HL-60 (cell line): ENCODE measurements at regions not wholly inside any gene's neighbourhood (a gene's known extent, or its start where the extent isn't known, plus 50 kb on each side); places are given as distances from the start of the nearest gene placed in this dataset.

Experiments
- DNase-seq, 2 experiments: peaks; one replicate each; pipeline ENCODE4 v3.0.0-alpha.2; 2010 to 2020; ENCODE audit warnings: low read depth in 1 of 2, low spot score in 1 of 2
- H3K27ac ChIP-seq: fragments of 250-450 bp; sonication (Bioruptor Pico); replicated peaks from 2 replicates; pipeline ENCODE4 v1.5.1; 2020; ENCODE audit warnings: mild to moderate bottlenecking, moderate library complexity
- H3K27me3 ChIP-seq: fragments of 250-450 bp; sonication (Bioruptor Pico); 2 replicates; pipeline ENCODE4 v1.5.1; 2021; ENCODE audit warnings: mild to moderate bottlenecking, moderate library complexity; ENCODE audit not compliant: insufficient read depth, poor library complexity, severe bottlenecking
- H3K4me3 ChIP-seq: replicated peaks from 2 replicates; pipeline ENCODE4 v1.5.1; 2011; ENCODE audit warnings: mild to moderate bottlenecking, control low read depth, low read length; ENCODE audit not compliant: insufficient read depth
- CTCF ChIP-seq: IDR thresholded peaks from one replicate; pipeline ENCODE4 v1.5.1; 2011; ENCODE audit warnings: low read length, control low read depth, inconsistent platforms; ENCODE audit not compliant: insufficient read depth
- GABPA ChIP-seq: IDR thresholded peaks from 2 replicates; pipeline ENCODE4 v1.6.1; 2012; ENCODE audit warnings: low read depth
- POLR2AphosphoS5 ChIP-seq: IDR thresholded peaks from 2 replicates; pipeline ENCODE4 v1.6.1; 2012; ENCODE audit warnings: low read depth
- REST ChIP-seq: IDR thresholded peaks from 2 replicates; pipeline ENCODE4 v1.6.1; 2012; ENCODE audit warnings: low read depth; ENCODE audit not compliant: insufficient replicate concordance
- SPI1 ChIP-seq: IDR thresholded peaks from 2 replicates; pipeline ENCODE4 v1.6.1; 2012; ENCODE audit warnings: low read depth, mild to moderate bottlenecking, borderline replicate concordance

- DNase-seq, result no peak
- peaks cover 6% of the 10 kb centered on the region for H3K27me3 ChIP-seq
These were observed 75.5 kb downstream of the EBLN2 start for GRCh38 chr3:73136941-73137340.

GRCh38 chr3:73137736-73138403 lies 76.4 kb downstream of the EBLN2 start:
- no peak for DNase-seq
- Histone ChIP-seq H3K27me3 (peaks cover 6% of the 10 kb centered on the region), H3K4me3 (no peak overlapping the region), H3K27ac (no peak overlapping the region)
- no peak for TF ChIP-seq REST
- TF ChIP-seq GABPA, result no peak
- no peak for TF ChIP-seq CTCF
- TF ChIP-seq POLR2AphosphoS5, result no peak
- TF ChIP-seq SPI1, result no peak

More at GRCh38 chr3:73136941-73137340, 75.5 kb downstream of the EBLN2 start:
- H3K27ac ChIP-seq, result no peak overlapping the region
- no peak overlapping the region for H3K4me3 ChIP-seq
- TF ChIP-seq SPI1, result no peak
- no peak for TF ChIP-seq POLR2AphosphoS5
- TF ChIP-seq REST, result no peak
- TF ChIP-seq GABPA, result no peak
- no peak for TF ChIP-seq CTCF

GRCh38 chr3:73140772-73141442 lies 79.4 kb downstream of the EBLN2 start:
- TF ChIP-seq REST (no peak), POLR2AphosphoS5 (no peak)
- Histone ChIP-seq H3K4me3 (no peak overlapping the region), H3K27ac (no peak overlapping the region), H3K27me3 (peaks cover 4% of the 10 kb centered on the region)
- no peak for DNase-seq
